GM12872 (cell line): ENCODE measurements at regions not wholly inside any gene's neighbourhood (a gene's known extent, or its start where the extent isn't known, plus 50 kb on each side); places are given as distances from the start of the nearest gene placed in this dataset.

ENCODE experiments used
- CTCF ChIP-seq: IDR thresholded peaks from 3 replicates; pipeline ENCODE4 v1.5.1; 2011; ENCODE audit warnings: low read depth, mild to moderate bottlenecking, low read length, moderate library complexity; ENCODE audit not compliant: insufficient read depth

GRCh38 chr4:187304133-187304532 lies 580.5 kb upstream of the FAT1 start:
- TF ChIP-seq CTCF, result no peak

- TF ChIP-seq CTCF, result no peak
Observed at GRCh38 chr4:187307131-187307530, 583.5 kb upstream of the FAT1 start.

GRCh38 chr4:187309456-187309855 lies 585.8 kb upstream of the FAT1 start:
- TF ChIP-seq CTCF, result no peak

GRCh38 chr4:187312299-187312698 lies 588.6 kb upstream of the FAT1 start:
- no peak for TF ChIP-seq CTCF

- no peak for TF ChIP-seq CTCF
Observed at GRCh38 chr4:187317799-187318198, 594.1 kb upstream of the FAT1 start.

GRCh38 chr4:187321711-187322110 lies 598.1 kb upstream of the FAT1 start:
- TF ChIP-seq CTCF, result no peak

- no peak for TF ChIP-seq CTCF
Observed at GRCh38 chr4:187332141-187332540, 608.5 kb upstream of the FAT1 start.

- TF ChIP-seq CTCF, result no peak
Observed at GRCh38 chr4:187333151-187333550, 609.5 kb upstream of the FAT1 start.
